RWPE1 (cell line): ENCODE measurements at regions not wholly inside any gene's neighbourhood (a gene's known extent, or its start where the extent isn't known, plus 50 kb on each side); places are given as distances from the start of the nearest gene placed in this dataset.

Source experiments
- CTCF ChIA-PET: fragments of 350-600 bp; sonication (Branson Sonifier 250); formaldehyde crosslinking; extraction: SDS; loops from one replicate; lab custom pipeline; 2021; lab: Yijun Ruan, JAX
- POLR2A ChIA-PET: fragments of 400-600 bp; formaldehyde crosslinking; extraction: SDS; loops from one replicate; lab custom pipeline; 2020; ENCODE audit warnings: antibody characterized with exemption; ENCODE audit not compliant: low non-redundant PET; lab: Yijun Ruan, JAX
- DNase-seq: peaks from one replicate; pipeline ENCODE4 v3.0.0; 2012; ENCODE audit warnings: low spot score
- H3K27ac ChIP-seq: fragments of 450-650 bp; 2 replicates; pipeline ENCODE4 v1.5.1; 2017
- CTCF ChIP-seq: fragments of 450-650 bp; conservative IDR thresholded peaks from 2 replicates; pipeline ENCODE4 v1.5.1; 2017; ENCODE audit warnings: low read depth, mild to moderate bottlenecking

DNA sequence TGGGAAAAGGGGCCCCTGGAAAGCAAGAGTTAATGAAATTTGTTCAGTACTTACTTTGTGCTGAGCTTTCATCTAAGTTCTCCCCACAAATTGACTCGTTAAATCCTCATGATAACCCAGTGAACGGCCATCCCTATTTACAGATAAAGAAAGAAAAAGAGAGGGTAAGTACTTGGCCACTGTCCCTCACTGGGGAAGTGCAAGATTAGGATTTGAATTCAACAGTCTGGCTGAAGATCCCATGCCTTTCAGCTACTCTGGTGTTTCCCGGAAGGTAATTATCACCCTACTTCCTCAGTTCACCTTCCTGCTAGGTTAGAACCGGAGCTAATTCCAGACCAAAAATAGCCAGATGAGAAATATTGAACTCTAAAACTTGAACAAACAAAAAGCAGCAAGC, 269.2 kb upstream of the TLE4 start:
- H3K27ac ChIP-seq, result no peak overlapping the region
- CTCF ChIA-PET, result no interaction called here
- POLR2A ChIA-PET, result no interaction called here
- TF ChIP-seq CTCF, result no peak
- DNase-seq, result no peak

DNA sequence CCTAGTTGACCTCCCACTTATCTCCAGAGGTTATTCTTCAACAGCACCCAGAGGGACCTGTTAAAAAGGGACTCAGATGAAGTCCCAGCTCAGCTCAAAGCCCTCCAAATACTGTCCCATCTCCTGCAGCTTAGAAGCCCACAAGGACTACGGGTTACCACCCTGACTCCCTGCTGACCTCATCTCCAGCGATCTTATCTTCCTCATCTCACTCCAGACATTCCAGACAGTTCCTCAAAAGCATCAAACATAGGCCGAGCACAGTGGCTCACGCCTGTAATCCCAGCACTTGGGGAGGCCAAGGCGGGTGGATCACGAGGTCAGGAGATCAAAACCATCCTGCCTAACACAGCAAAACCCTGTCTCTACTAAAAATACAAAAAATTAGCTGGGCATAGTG, 263.8 kb upstream of the TLE4 start:
- H3K27ac ChIP-seq, result no peak overlapping the region
- no peak for DNase-seq
- TF ChIP-seq CTCF, result no peak
- ChIA-PET POLR2A (no interaction called here), CTCF (no interaction called here)

DNA sequence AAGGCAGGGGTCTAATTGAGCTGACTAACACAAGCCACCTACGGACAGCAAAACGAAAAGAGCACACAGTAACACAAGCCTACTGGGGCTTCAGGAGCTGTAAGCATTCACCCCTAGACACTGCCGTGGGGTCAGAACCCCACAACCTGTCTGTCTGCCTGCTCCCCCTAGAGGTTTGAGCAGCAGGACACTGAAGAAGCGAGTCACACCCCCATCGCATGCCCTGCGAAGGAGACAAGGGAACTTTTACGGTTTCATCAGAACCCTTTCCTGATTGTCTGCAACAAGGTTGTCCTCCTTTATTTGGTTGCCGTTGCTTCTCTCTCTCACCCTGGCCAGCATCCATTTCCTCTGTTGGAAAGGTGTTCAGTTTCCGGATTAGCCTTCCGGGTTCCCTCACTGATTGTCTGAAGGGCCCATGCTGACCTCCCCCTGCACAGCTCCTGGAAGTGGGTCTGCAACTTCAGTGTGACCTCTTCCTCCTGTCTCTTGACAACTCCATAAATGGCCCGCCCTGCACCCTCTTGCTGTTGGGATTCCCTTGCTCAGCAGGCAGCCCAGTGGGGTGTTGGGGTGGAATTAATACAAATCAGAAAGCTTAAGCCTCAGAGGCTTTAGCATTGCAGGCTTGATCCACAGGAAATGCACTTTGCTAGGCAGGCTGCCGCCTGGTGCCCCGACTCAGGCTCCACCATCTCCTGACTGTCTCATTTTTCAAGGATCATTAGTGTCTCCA, 258.9 kb upstream of the TLE4 start:
- ChIA-PET CTCF (interaction anchor here (0.6 kb wide), 1 partner anchor 950 kb away, joined by 3 read pairs; no protein-coding TSS in a partner anchor), POLR2A (no interaction called here)
- DNase-seq, result no peak
- no peak overlapping the region for H3K27ac ChIP-seq
- TF ChIP-seq CTCF, result no peak

- DNase-seq, result no peak
- ChIA-PET CTCF (no interaction called here), POLR2A (no interaction called here)
- no peak overlapping the region for H3K27ac ChIP-seq
- no peak for TF ChIP-seq CTCF
Measured at GRCh38 chr9:79325501-79325900, 246.3 kb upstream of the TLE4 start.

GRCh38 chr9:79329861-79330260, 241.9 kb upstream of the TLE4 start:
- no peak for TF ChIP-seq CTCF
- ChIA-PET CTCF (interaction anchor here (0.7 kb wide), 1 partner anchor 919 kb away, joined by 4 read pairs; no protein-coding TSS in a partner anchor), POLR2A (no interaction called here)
- H3K27ac ChIP-seq, result no peak overlapping the region
- no peak for DNase-seq

- no peak for DNase-seq
- CTCF ChIA-PET, result interaction anchor here (0.6 kb wide), 2 partner anchors 37 to 230 kb away, joined by 3 read pairs; no protein-coding TSS in a partner anchor
- POLR2A ChIA-PET, result no interaction called here
- H3K27ac ChIP-seq, result no peak overlapping the region
- TF ChIP-seq CTCF, result no peak
Measured at GRCh38 chr9:79334001-79334400, 237.8 kb upstream of the TLE4 start.
